ENCODE measurements at regions not wholly inside any gene's neighbourhood (a gene's known extent, or its start where the extent isn't known, plus 50 kb on each side); places are given as distances from the start of the nearest gene placed in this dataset.
"Not testable (repeated sequence)": the region's sequence is repeated elsewhere in the genome, so short reads cannot be mapped to it uniquely, and the experiment has no call there.

DNA sequence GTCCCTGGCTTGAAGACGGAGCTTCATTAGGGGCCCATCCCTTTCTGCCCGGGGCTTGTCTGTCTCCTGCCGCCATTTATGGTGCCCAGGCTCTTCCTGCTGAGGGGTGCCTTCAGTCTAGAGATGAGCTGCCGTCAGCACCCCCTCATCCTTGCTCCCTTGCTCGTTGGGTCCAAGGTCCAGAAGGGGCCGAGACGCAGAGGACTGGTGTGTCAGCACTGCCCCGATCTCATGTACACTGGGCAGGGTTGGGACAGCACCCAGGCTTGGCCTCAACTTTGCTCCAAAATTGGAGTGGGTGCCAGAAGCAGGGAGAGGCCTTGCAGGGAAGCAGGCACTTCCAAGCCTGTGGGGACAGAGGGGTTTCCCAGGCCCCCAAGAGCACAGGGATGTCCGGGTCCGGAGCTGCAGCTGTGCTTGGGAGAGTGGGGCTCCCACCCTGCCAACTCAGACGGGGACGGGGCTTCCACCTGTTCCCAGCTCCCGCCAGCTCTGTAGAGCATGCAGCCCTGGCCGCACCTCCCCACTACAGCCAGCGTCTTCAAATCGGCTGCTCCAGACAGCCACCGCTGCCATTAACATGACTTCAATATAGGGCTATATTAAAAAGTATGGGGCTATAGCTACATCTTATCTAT is 488.8 kb downstream of the TENT5A start:
- DNase-seq (ENCODE audit: low read depth) = no peak
- no peaks in the 10 kb centered on the region for H3K27me3 ChIP-seq (ENCODE audit: control insufficient read depth, insufficient read depth, low read length)
- H3K4me3 ChIP-seq (ENCODE audit: low read depth, low read length) = no peak overlapping the region
- no peaks in the 10 kb centered on the region for H3K36me3 ChIP-seq (ENCODE audit: control insufficient read depth, insufficient read depth, low read length)
- TF ChIP-seq, protein P1, sequence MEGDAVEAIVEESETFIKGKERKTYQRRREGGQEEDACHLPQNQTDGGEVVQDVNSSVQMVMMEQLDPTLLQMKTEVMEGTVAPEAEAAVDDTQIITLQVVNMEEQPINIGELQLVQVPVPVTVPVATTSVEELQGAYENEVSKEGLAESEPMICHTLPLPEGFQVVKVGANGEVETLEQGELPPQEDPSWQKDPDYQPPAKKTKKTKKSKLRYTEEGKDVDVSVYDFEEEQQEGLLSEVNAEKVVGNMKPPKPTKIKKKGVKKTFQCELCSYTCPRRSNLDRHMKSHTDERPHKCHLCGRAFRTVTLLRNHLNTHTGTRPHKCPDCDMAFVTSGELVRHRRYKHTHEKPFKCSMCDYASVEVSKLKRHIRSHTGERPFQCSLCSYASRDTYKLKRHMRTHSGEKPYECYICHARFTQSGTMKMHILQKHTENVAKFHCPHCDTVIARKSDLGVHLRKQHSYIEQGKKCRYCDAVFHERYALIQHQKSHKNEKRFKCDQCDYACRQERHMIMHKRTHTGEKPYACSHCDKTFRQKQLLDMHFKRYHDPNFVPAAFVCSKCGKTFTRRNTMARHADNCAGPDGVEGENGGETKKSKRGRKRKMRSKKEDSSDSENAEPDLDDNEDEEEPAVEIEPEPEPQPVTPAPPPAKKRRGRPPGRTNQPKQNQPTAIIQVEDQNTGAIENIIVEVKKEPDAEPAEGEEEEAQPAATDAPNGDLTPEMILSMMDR (IDR thresholded peaks at IDR 0.05; ENCODE audit: insufficient read depth, low read length, poor library complexity, severe bottlenecking) = no peak

DNA sequence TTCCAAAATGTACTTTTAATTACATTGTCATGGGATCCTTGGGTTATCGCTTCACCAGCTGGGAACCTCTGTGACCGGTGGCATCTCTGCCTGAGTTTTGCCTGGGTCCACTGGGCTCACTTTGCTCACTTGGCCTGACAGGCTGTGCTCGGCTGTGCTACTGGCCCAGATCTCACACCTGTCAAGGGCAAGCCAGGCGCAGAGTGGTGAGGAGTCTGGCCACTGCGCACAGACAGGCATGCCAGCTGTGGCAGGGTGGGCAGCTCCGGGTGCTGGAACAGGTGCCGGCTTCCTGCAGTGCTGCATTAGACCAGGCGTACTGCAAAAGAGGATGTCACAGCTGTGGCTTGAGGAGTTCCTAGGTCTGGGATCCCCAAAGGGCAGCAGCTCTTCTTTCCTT is 489.8 kb downstream of the TENT5A start:
- Histone ChIP-seq H3K4me3 (ENCODE audit: low read depth, low read length) (no peak overlapping the region), H3K36me3 (ENCODE audit: control insufficient read depth, insufficient read depth, low read length) (no peaks in the 10 kb centered on the region), H3K27me3 (ENCODE audit: control insufficient read depth, insufficient read depth, low read length) (no peaks in the 10 kb centered on the region)
- DNase-seq (ENCODE audit: low read depth) = no peak
- TF ChIP-seq, protein P1 (IDR thresholded peaks at IDR 0.05; ENCODE audit: insufficient read depth, low read length, poor library complexity, severe bottlenecking) = no peak

DNA sequence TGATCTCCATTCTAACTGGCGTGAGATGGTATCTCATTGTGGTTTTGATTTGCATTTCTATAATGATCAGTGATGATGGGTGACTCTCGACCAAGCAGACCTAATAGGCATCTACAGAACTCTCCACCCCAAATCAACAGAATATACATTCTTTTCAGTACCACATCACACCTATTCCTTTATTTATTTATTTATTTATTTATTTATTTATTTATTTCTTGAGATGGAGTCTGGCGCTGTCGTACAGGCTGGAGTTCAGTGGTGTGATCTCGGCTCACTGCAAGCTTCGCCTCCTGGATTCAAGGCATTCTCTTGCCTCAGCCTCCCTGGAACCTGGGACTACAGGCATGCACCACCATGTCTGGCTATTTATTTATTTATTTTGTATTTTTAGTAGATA is 496.3 kb downstream of the TENT5A start:
- H3K27me3 ChIP-seq (ENCODE audit: control insufficient read depth, insufficient read depth, low read length); H3K36me3 ChIP-seq (ENCODE audit: control insufficient read depth, insufficient read depth, low read length); H3K4me3 ChIP-seq (ENCODE audit: low read depth, low read length); DNase-seq (ENCODE audit: low read depth): not testable (repeated sequence)

DNA sequence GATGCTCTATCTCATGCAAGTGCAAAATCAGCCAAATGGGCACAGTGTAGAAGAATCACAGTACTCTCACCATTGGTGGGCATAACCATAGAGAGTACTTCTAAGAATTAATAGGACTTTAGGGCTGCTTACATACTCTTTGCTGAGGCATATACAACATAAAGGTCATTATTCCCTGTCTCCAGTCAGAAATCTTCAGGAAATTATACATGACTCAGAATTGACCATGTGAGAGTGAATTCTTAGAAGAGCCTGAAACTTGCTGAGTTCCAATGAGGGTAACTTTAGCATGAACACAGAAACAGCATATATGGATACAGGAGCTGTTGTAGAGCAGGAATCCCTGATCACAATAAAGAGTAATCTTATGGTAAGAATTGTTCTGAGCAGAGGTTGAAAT is 498.7 kb downstream of the TENT5A start:
- Histone ChIP-seq H3K4me3 (ENCODE audit: low read depth, low read length) (no peak overlapping the region), H3K36me3 (ENCODE audit: control insufficient read depth, insufficient read depth, low read length) (no peaks in the 10 kb centered on the region), H3K27me3 (ENCODE audit: control insufficient read depth, insufficient read depth, low read length) (no peaks in the 10 kb centered on the region)
- TF ChIP-seq, protein P1 (IDR thresholded peaks at IDR 0.05; ENCODE audit: insufficient read depth, low read length, poor library complexity, severe bottlenecking) = no peak
- no peak for DNase-seq (ENCODE audit: low read depth)

DNA sequence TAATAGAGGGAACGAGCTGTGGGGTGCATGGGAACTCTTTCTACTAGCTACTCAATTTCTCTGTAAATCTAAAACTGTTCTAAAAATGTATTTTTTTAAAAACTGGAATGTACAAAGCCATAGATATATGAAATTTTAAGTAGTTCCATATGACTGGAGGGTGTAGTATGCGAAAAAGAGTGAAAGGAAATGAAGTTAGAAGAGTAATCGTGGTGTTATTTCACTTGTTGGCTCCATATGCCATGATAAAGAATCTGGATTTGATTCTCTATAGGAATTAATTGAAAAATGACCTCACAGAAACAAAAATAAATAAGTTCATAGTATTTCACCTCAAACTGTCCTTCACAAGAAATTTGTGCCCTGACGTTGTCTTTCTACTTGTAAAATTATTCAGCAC is 500.2 kb downstream of the TENT5A start:
- no peak overlapping the region for H3K4me3 ChIP-seq (ENCODE audit: low read depth, low read length)
- no peak for DNase-seq (ENCODE audit: low read depth)
- no peaks in the 10 kb centered on the region for H3K36me3 ChIP-seq (ENCODE audit: control insufficient read depth, insufficient read depth, low read length)
- TF ChIP-seq, protein P1 (IDR thresholded peaks at IDR 0.05; ENCODE audit: insufficient read depth, low read length, poor library complexity, severe bottlenecking) = no peak
- H3K27me3 ChIP-seq (ENCODE audit: control insufficient read depth, insufficient read depth, low read length) = no peaks in the 10 kb centered on the region

DNA sequence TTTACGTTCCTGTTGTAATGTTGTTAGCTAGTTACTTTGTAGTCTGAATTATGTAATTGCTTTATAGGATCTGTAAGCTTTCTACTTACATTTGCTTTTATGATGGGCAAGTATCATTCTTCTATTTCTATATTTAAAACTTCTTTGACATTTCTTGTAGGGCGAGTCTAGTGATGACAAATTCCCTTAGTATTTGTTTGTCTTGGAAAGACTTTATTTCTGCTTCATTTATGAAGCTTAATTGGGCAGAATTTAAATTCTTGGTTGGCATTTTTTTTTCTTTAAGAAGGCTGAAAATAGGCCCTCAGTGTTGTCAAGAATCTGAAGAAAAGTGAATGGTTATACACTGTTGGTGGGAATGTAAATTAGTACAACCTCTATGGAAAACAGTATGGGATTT is 506.3 kb downstream of the TENT5A start:
- Histone ChIP-seq H3K27me3 (ENCODE audit: control insufficient read depth, insufficient read depth, low read length) (no peaks in the 10 kb centered on the region), H3K4me3 (ENCODE audit: low read depth, low read length) (no peak overlapping the region), H3K36me3 (ENCODE audit: control insufficient read depth, insufficient read depth, low read length) (no peaks in the 10 kb centered on the region)
- no peak for DNase-seq (ENCODE audit: low read depth)
- TF ChIP-seq, protein P1 (IDR thresholded peaks at IDR 0.05; ENCODE audit: insufficient read depth, low read length, poor library complexity, severe bottlenecking) = no peak
